ENCODE measurements at regions not wholly inside any gene's neighbourhood (a gene's known extent, or its start where the extent isn't known, plus 50 kb on each side); places are given as distances from the start of the nearest gene placed in this dataset.
"Not testable (repeated sequence)": the region's sequence is repeated elsewhere in the genome, so short reads cannot be mapped to it uniquely, and the experiment has no call there.

- no CpG with 5 or more reads among the region's 7 CpGs for WGBS (ENCODE audit: extremely low coverage, insufficient coverage, insufficient read length)
- Histone ChIP-seq H4K12ac (ENCODE audit: low read depth, low read length) (no peak overlapping the region), H3K79me2 (ENCODE audit: control insufficient read depth, insufficient read depth, low read length, poor library complexity) (no peaks in the 10 kb centered on the region), H3K9me3 (ENCODE audit: insufficient read depth, low read depth, low read length) (no peaks in the 10 kb centered on the region), H2AK5ac (ENCODE audit: low read length) (no peak overlapping the region), H3K4me2 (ENCODE audit: low read length) (no peak overlapping the region), H3K18ac (ENCODE audit: low read length) (no peak overlapping the region), H2AFZ (ENCODE audit: insufficient read depth, low read length, poor library complexity) (no peak overlapping the region), H2BK120ac (ENCODE audit: insufficient read depth, low read length, poor library complexity) (no peak overlapping the region), H3K9ac (ENCODE audit: low read length) (no peak overlapping the region), H3K4ac (ENCODE audit: low read depth, low read length) (no peak overlapping the region), H3K4me1 (ENCODE audit: control insufficient read depth in 1 of 2, insufficient read depth in 2 of 2, low read length in 2 of 2) (peaks cover 0 to 5% of the 10 kb centered on the region in 2 experiments), H4K8ac (ENCODE audit: low read depth, low read length) (no peak overlapping the region), H3K36me3 (ENCODE audit: control insufficient read depth in 1 of 2, insufficient read depth in 2 of 2, low read length in 2 of 2) (no peaks in the 10 kb centered on the region), H3K27ac (ENCODE audit: low read depth, low read length) (no peak overlapping the region), H3K14ac (ENCODE audit: low read length) (no peak overlapping the region), H3K27me3 (ENCODE audit: insufficient read depth, low read length) (no peaks in the 10 kb centered on the region), H2BK12ac (ENCODE audit: low read length) (no peak overlapping the region), H2BK5ac (ENCODE audit: low read depth, low read length, poor library complexity) (no peak overlapping the region), H3K79me1 (ENCODE audit: low read length) (peaks cover 3% of the 10 kb centered on the region), H3K4me3 (ENCODE audit: low read depth, low read length) (no peak overlapping the region), H3K23ac (ENCODE audit: low read length) (no peak overlapping the region), H4K91ac (ENCODE audit: low read depth, low read length) (no peak overlapping the region)
- DNase-seq = peak; percentile 72 to 92
Observed at GRCh38 chr9:108049026-108049607, 559.5 kb upstream of the KLF4 start.

- H3K23ac ChIP-seq (ENCODE audit: low read length) = no peak overlapping the region
- H4K91ac ChIP-seq (ENCODE audit: low read depth, low read length) = no peak overlapping the region
- no peak overlapping the region for H2BK5ac ChIP-seq (ENCODE audit: low read depth, low read length, poor library complexity)
- H3K9me3 ChIP-seq (ENCODE audit: insufficient read depth, low read depth, low read length) = no peaks in the 10 kb centered on the region
- H3K36me3 ChIP-seq (ENCODE audit: control insufficient read depth in 1 of 2, insufficient read depth in 2 of 2, low read length in 2 of 2) = no peaks in the 10 kb centered on the region
- H3K4me1 ChIP-seq (ENCODE audit: control insufficient read depth in 1 of 2, insufficient read depth in 2 of 2, low read length in 2 of 2) = peaks cover 0 to 5% of the 10 kb centered on the region in 2 experiments
- H3K4me2 ChIP-seq (ENCODE audit: low read length) = no peak overlapping the region
- H2BK12ac ChIP-seq (ENCODE audit: low read length) = no peak overlapping the region
- H3K9ac ChIP-seq (ENCODE audit: low read length) = no peak overlapping the region
- no peak overlapping the region for H3K27ac ChIP-seq (ENCODE audit: low read depth, low read length)
- H3K27me3 ChIP-seq (ENCODE audit: insufficient read depth, low read length) = no peaks in the 10 kb centered on the region
- no peak overlapping the region for H3K4ac ChIP-seq (ENCODE audit: low read depth, low read length)
- no peaks in the 10 kb centered on the region for H3K79me2 ChIP-seq (ENCODE audit: control insufficient read depth, insufficient read depth, low read length, poor library complexity)
- H3K18ac ChIP-seq (ENCODE audit: low read length) = no peak overlapping the region
- H3K79me1 ChIP-seq (ENCODE audit: low read length) = peaks cover 3% of the 10 kb centered on the region
- no peak overlapping the region for H2BK120ac ChIP-seq (ENCODE audit: insufficient read depth, low read length, poor library complexity)
- no peak overlapping the region for H4K8ac ChIP-seq (ENCODE audit: low read depth, low read length)
- no peak overlapping the region for H3K4me3 ChIP-seq (ENCODE audit: low read depth, low read length)
- no peak for DNase-seq
- no peak overlapping the region for H3K14ac ChIP-seq (ENCODE audit: low read length)
- no peak overlapping the region for H2AK5ac ChIP-seq (ENCODE audit: low read length)
- H2AFZ ChIP-seq (ENCODE audit: insufficient read depth, low read length, poor library complexity) = no peak overlapping the region
- H4K12ac ChIP-seq (ENCODE audit: low read depth, low read length) = no peak overlapping the region
Observed at GRCh38 chr9:108048406-108049025, 558.9 kb upstream of the KLF4 start.

GRCh38 chr9:108047777-108048176, 558.2 kb upstream of the KLF4 start:
- H3K4ac ChIP-seq (ENCODE audit: low read depth, low read length); H3K79me2 ChIP-seq (ENCODE audit: control insufficient read depth, insufficient read depth, low read length, poor library complexity); H4K91ac ChIP-seq (ENCODE audit: low read depth, low read length); H2AFZ ChIP-seq (ENCODE audit: insufficient read depth, low read length, poor library complexity); H3K79me1 ChIP-seq (ENCODE audit: low read length); H4K8ac ChIP-seq (ENCODE audit: low read depth, low read length); H3K9ac ChIP-seq (ENCODE audit: low read length); H4K12ac ChIP-seq (ENCODE audit: low read depth, low read length); H2AK5ac ChIP-seq (ENCODE audit: low read length); H2BK120ac ChIP-seq (ENCODE audit: insufficient read depth, low read length, poor library complexity); H3K27me3 ChIP-seq (ENCODE audit: insufficient read depth, low read length); H3K23ac ChIP-seq (ENCODE audit: low read length); H3K9me3 ChIP-seq (ENCODE audit: insufficient read depth, low read depth, low read length); H3K4me2 ChIP-seq (ENCODE audit: low read length); H3K4me3 ChIP-seq (ENCODE audit: low read depth, low read length); H3K14ac ChIP-seq (ENCODE audit: low read length); H3K27ac ChIP-seq (ENCODE audit: low read depth, low read length); H3K18ac ChIP-seq (ENCODE audit: low read length); DNase-seq; H2BK12ac ChIP-seq (ENCODE audit: low read length); H3K36me3 ChIP-seq (ENCODE audit: control insufficient read depth in 1 of 2, insufficient read depth in 2 of 2, low read length in 2 of 2); H2BK5ac ChIP-seq (ENCODE audit: low read depth, low read length, poor library complexity); H3K4me1 ChIP-seq (ENCODE audit: control insufficient read depth in 1 of 2, insufficient read depth in 2 of 2, low read length in 2 of 2): not testable (repeated sequence)
- no CpG with 5 or more reads among the region's 1 CpG for WGBS (ENCODE audit: extremely low coverage, insufficient coverage, insufficient read length)

- H2BK5ac ChIP-seq (ENCODE audit: low read depth, low read length, poor library complexity) = no peak overlapping the region
- H3K27me3 ChIP-seq (ENCODE audit: insufficient read depth, low read length) = no peaks in the 10 kb centered on the region
- H3K27ac ChIP-seq (ENCODE audit: low read depth, low read length) = no peak overlapping the region
- H4K12ac ChIP-seq (ENCODE audit: low read depth, low read length) = no peak overlapping the region
- peaks cover 0 to 5% of the 10 kb centered on the region in 2 experiments for H3K4me1 ChIP-seq (ENCODE audit: control insufficient read depth in 1 of 2, insufficient read depth in 2 of 2, low read length in 2 of 2)
- H4K8ac ChIP-seq (ENCODE audit: low read depth, low read length) = no peak overlapping the region
- H2AFZ ChIP-seq (ENCODE audit: insufficient read depth, low read length, poor library complexity) = no peak overlapping the region
- H3K9me3 ChIP-seq (ENCODE audit: insufficient read depth, low read depth, low read length) = no peaks in the 10 kb centered on the region
- H3K9ac ChIP-seq (ENCODE audit: low read length) = no peak overlapping the region
- H2BK120ac ChIP-seq (ENCODE audit: insufficient read depth, low read length, poor library complexity) = no peak overlapping the region
- H3K18ac ChIP-seq (ENCODE audit: low read length) = no peak overlapping the region
- no peak overlapping the region for H3K4me3 ChIP-seq (ENCODE audit: low read depth, low read length)
- H3K79me1 ChIP-seq (ENCODE audit: low read length) = peaks cover 3% of the 10 kb centered on the region
- WGBS (ENCODE audit: extremely low coverage, insufficient coverage, insufficient read length) = no CpG with 5 or more reads among the region's 5 CpGs
- no peak overlapping the region for H3K14ac ChIP-seq (ENCODE audit: low read length)
- H3K4ac ChIP-seq (ENCODE audit: low read depth, low read length) = no peak overlapping the region
- H3K79me2 ChIP-seq (ENCODE audit: control insufficient read depth, insufficient read depth, low read length, poor library complexity) = no peaks in the 10 kb centered on the region
- H4K91ac ChIP-seq (ENCODE audit: low read depth, low read length) = no peak overlapping the region
- H3K36me3 ChIP-seq (ENCODE audit: control insufficient read depth in 1 of 2, insufficient read depth in 2 of 2, low read length in 2 of 2) = no peaks in the 10 kb centered on the region
- DNase-seq = peak in 1 of 2 donors; percentile 34
- no peak overlapping the region for H2AK5ac ChIP-seq (ENCODE audit: low read length)
- no peak overlapping the region for H2BK12ac ChIP-seq (ENCODE audit: low read length)
- H3K23ac ChIP-seq (ENCODE audit: low read length) = no peak overlapping the region
- no peak overlapping the region for H3K4me2 ChIP-seq (ENCODE audit: low read length)
Observed at GRCh38 chr9:108047264-108047663, 557.7 kb upstream of the KLF4 start.
